ENCODE measurements at regions not wholly inside any gene's neighbourhood (a gene's known extent, or its start where the extent isn't known, plus 50 kb on each side); places are given as distances from the start of the nearest gene placed in this dataset.

DNA sequence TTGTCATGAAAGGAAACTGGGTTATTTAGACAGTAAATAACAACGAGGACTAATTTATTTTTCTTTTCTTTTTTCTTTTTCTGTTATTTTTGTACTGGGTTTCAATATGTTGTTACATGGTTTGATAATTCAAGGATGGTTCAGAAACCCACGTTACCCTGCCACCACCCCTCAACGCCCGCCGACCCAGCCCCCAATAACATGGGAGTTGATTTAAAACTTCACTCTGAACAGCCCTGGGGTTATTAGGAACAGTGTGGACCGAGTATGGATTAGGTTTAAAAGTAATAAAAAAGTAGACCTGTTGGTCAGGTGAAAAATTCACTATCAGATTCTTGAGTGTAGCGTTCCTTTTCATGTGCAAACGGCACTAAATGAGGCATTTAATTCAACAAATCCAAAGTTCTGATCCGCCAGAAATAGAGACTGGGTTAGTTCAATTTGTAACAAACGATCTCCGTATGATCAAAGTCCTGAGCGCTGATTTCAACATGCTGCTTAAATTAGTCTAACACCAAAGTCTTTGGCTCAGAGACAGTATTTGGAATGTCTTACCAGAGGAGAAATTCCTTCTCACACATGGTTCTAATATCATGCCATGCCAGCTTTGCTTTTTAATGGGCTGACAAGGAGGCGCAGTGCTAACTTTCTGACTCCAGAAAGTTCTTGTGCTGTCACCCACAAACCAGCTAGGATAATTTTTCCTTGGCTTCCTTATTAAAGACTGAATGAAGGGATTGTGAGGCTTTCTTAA is 173.1 kb upstream of the IRX3 start:
- no peak for DNase-seq
- no peak for ATAC-seq
- Histone ChIP-seq H3K4me3 (no peak overlapping the region), H3K4me1 (no peaks in the 10 kb centered on the region), H3K36me3 (no peaks in the 10 kb centered on the region), H3K27ac (no peak overlapping the region), H3K27me3 (ENCODE audit: low read depth) (peaks cover 4% of the 10 kb centered on the region), H3K9me3 (peaks cover 11% of the 10 kb centered on the region)
- TF ChIP-seq, protein P1, sequence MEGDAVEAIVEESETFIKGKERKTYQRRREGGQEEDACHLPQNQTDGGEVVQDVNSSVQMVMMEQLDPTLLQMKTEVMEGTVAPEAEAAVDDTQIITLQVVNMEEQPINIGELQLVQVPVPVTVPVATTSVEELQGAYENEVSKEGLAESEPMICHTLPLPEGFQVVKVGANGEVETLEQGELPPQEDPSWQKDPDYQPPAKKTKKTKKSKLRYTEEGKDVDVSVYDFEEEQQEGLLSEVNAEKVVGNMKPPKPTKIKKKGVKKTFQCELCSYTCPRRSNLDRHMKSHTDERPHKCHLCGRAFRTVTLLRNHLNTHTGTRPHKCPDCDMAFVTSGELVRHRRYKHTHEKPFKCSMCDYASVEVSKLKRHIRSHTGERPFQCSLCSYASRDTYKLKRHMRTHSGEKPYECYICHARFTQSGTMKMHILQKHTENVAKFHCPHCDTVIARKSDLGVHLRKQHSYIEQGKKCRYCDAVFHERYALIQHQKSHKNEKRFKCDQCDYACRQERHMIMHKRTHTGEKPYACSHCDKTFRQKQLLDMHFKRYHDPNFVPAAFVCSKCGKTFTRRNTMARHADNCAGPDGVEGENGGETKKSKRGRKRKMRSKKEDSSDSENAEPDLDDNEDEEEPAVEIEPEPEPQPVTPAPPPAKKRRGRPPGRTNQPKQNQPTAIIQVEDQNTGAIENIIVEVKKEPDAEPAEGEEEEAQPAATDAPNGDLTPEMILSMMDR (IDR thresholded peaks at IDR 0.05): no peak
- intact Hi-C loops (cut with DNase I): no loop called here

DNA sequence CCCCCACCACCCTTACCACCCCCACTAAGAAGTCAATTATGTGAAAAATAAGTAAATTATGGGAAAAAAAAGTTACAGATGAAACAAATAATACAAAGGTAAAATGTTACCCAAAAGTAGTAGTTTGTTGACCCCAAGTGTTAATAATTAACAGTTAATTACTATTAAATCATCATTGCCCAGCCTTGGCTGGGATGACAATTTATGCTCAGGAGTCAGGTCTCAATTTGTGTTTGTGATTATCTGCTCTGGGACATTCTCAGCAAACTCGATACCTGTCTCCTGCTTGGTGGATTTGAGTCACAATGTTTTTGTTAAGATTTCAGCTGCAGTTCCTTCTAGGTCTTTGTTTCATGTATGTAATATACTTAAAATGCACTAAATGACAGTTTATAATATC is 172.3 kb upstream of the IRX3 start:
- intact Hi-C loops (cut with DNase I): no loop called here
- TF ChIP-seq, protein P1 (IDR thresholded peaks at IDR 0.05): no peak
- ATAC-seq (no peak), DNase-seq (no peak)
- H3K27ac ChIP-seq: no peak overlapping the region
- no peak overlapping the region for H3K4me3 ChIP-seq
- no peaks in the 10 kb centered on the region for H3K4me1 ChIP-seq
- no peaks in the 10 kb centered on the region for H3K36me3 ChIP-seq
- peaks cover 7% of the 10 kb centered on the region for H3K9me3 ChIP-seq
- peaks cover 4% of the 10 kb centered on the region for H3K27me3 ChIP-seq (ENCODE audit: low read depth)

DNA sequence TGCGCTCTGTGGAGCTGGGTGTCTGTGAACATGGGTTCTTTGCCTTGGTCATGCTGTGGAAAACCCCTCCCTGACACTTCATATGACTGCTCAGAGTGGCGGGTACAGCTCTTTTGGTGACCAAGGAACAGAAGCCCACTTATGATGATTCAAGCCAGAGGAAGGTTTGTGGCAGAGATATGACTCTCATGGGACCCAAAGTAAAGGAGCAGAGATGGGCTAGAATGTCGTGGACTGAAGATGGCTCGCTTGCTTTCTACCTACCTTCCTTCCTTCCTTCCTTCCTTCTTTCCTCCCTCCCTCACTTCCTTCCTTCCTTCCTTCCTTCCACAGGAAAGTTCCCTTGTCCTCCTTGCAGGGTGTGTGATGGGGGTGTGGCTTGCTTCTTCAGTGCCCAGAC is 169.7 kb upstream of the IRX3 start:
- Histone ChIP-seq H3K36me3 (no peaks in the 10 kb centered on the region), H3K27ac (no peak overlapping the region), H3K4me1 (no peaks in the 10 kb centered on the region), H3K4me3 (no peak overlapping the region), H3K9me3 (no peaks in the 10 kb centered on the region), H3K27me3 (ENCODE audit: low read depth) (peaks cover 4% of the 10 kb centered on the region)
- intact Hi-C loops (cut with DNase I): no loop called here
- TF ChIP-seq, protein P1 (IDR thresholded peaks at IDR 0.05): no peak
- ATAC-seq (no peak), DNase-seq (no peak)

DNA sequence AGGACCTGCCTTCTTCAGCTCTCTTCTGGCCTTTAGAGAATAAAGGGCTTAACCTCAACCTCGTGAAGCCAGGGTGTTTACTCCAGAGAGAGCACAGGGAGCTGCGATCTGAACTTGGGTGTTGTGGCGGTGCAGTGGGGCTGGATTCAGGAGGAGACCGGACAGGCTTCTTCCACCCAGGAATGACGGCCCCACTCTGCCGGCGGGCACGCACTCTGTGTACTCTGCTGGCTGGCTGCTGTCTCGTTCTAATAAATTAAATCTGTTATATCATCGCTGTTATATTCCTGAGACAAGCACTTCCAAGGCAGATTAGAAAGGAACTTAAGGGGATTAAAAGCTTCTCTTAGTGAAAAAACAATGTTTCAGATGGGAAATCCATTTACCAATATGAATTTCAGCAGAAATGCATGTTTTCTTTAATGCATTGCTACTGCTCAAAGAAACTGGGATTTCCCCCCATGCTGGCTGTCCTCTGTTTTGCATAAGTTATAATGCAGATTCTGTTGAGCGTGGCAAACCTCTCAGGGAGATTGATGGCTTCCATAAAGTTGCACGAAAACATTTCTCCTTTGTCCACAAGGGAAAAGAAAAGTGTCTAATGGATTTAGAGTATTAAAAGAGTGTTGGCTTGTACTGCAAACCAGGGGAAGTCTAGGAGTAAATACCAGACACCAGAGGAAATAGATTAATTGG is 168.6 kb upstream of the IRX3 start:
- no peak for DNase-seq
- no peaks in the 10 kb centered on the region for H3K9me3 ChIP-seq
- no peak for ATAC-seq
- H3K4me3 ChIP-seq: no peak overlapping the region
- intact Hi-C loops (cut with DNase I): no loop called here
- no peaks in the 10 kb centered on the region for H3K36me3 ChIP-seq
- TF ChIP-seq, protein P1 (IDR thresholded peaks at IDR 0.05): no peak
- no peaks in the 10 kb centered on the region for H3K27me3 ChIP-seq (ENCODE audit: low read depth)
- H3K4me1 ChIP-seq: no peaks in the 10 kb centered on the region
- H3K27ac ChIP-seq: no peak overlapping the region

DNA sequence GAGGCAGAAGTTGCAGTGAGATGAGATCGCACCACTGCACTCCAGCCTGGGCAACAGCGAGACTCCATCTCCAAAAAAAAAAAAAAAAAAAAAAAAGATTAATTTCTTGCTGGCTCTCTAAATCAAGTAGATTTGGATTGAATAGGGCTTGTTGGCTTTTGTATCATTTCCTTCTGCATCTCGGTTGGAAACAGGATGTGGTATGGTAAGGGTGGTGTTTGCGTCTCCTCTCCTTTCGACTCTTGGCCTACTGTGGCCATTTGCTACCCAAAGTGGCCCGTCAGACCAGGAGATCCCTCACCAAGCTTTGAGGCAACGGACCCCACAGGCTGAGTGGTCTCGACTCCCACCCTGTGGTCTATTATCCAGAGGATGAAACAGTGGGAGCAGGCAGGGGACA is 168.0 kb upstream of the IRX3 start:
- Histone ChIP-seq H3K4me3 (no peak overlapping the region), H3K27me3 (ENCODE audit: low read depth) (no peaks in the 10 kb centered on the region), H3K36me3 (no peaks in the 10 kb centered on the region), H3K9me3 (no peaks in the 10 kb centered on the region), H3K27ac (no peak overlapping the region), H3K4me1 (no peaks in the 10 kb centered on the region)
- ATAC-seq: no peak
- no peak for DNase-seq
- TF ChIP-seq, protein P1 (IDR thresholded peaks at IDR 0.05): no peak
- intact Hi-C loops (cut with DNase I): no loop called here

All from lower lobe of right lung (tissue), 2 donors.